ENCODE measurements at regions not wholly inside any gene's neighbourhood (a gene's known extent, or its start where the extent isn't known, plus 50 kb on each side); places are given as distances from the start of the nearest gene placed in this dataset.

GRCh38 chr13:84127597-84128128 lies 245.4 kb upstream of the SLITRK1 start:
- Histone ChIP-seq H3K36me3 (no peaks in the 10 kb centered on the region), H3K4me3 (no peak overlapping the region), H3K27ac (no peak overlapping the region), H3K4me1 (no peaks in the 10 kb centered on the region), H3K9me3 (no peaks in the 10 kb centered on the region), H3K27me3 (no peaks in the 10 kb centered on the region)
- peak in 1 of 2 donors; percentile 27 for DNase-seq
- ATAC-seq (ENCODE audit: low FRiP score in 2 of 2), result peak in 1 of 2 donors; percentile 10
- no peak for TF ChIP-seq EP300 (IDR thresholded peaks at IDR 0.05)
- WGBS, 2 donors, result 89 to 92% methylated on average over 6 to 8 of the region's 8 CpGs

GRCh38 chr13:84126671-84127171 lies 244.4 kb upstream of the SLITRK1 start:
- H3K4me1 ChIP-seq, result no peaks in the 10 kb centered on the region
- H3K36me3 ChIP-seq, result no peaks in the 10 kb centered on the region
- DNase-seq, result peak in 1 of 2 donors; percentile 28
- no peak overlapping the region for H3K4me3 ChIP-seq
- no peaks in the 10 kb centered on the region for H3K9me3 ChIP-seq
- H3K27ac ChIP-seq, result no peak overlapping the region
- no peak for ATAC-seq (ENCODE audit: low FRiP score in 2 of 2)
- no peak for TF ChIP-seq POLR2A (IDR thresholded peaks at IDR 0.05)
- TF ChIP-seq EP300 (IDR thresholded peaks at IDR 0.05), result no peak
- no peak for TF ChIP-seq POLR2AphosphoS5 (IDR thresholded peaks at IDR 0.05)
- TF ChIP-seq CTCF (IDR thresholded peaks at IDR 0.05), result no peak
- WGBS, 2 donors, result 59 to 72% methylated on average over 6 to 7 of the region's 7 CpGs
- no peaks in the 10 kb centered on the region for H3K27me3 ChIP-seq

GRCh38 chr13:84121456-84121855 lies 239.2 kb upstream of the SLITRK1 start:
- H3K4me1 ChIP-seq, result no peaks in the 10 kb centered on the region
- no peak overlapping the region for H3K27ac ChIP-seq
- no peak for ATAC-seq (ENCODE audit: low FRiP score in 2 of 2)
- TF ChIP-seq CTCF (IDR thresholded peaks at IDR 0.05) (no peak), POLR2A (IDR thresholded peaks at IDR 0.05) (no peak), EP300 (IDR thresholded peaks at IDR 0.05) (no peak), POLR2AphosphoS5 (IDR thresholded peaks at IDR 0.05) (no peak)
- no peaks in the 10 kb centered on the region for H3K36me3 ChIP-seq
- no peaks in the 10 kb centered on the region for H3K27me3 ChIP-seq
- WGBS, 2 donors, result 74 to 80% methylated on average over 1 of the region's 1 CpG
- H3K9me3 ChIP-seq, result no peaks in the 10 kb centered on the region
- no peak overlapping the region for H3K4me3 ChIP-seq
- DNase-seq, result no peak

GRCh38 chr13:84118839-84119409 lies 236.7 kb upstream of the SLITRK1 start:
- H3K4me1 ChIP-seq, result no peaks in the 10 kb centered on the region
- no peak overlapping the region for H3K27ac ChIP-seq
- no peaks in the 10 kb centered on the region for H3K36me3 ChIP-seq
- DNase-seq, result no peak
- no peak for TF ChIP-seq CTCF (IDR thresholded peaks at IDR 0.05)
- no peak for TF ChIP-seq POLR2AphosphoS5 (IDR thresholded peaks at IDR 0.05)
- no peak for TF ChIP-seq EP300 (IDR thresholded peaks at IDR 0.05)
- TF ChIP-seq POLR2A (IDR thresholded peaks at IDR 0.05), result no peak
- no peak for ATAC-seq (ENCODE audit: low FRiP score in 2 of 2)
- WGBS, 2 donors, result 22 to 37% methylated on average over 2 of the region's 2 CpGs
- no peaks in the 10 kb centered on the region for H3K27me3 ChIP-seq
- no peaks in the 10 kb centered on the region for H3K9me3 ChIP-seq
- no peak overlapping the region for H3K4me3 ChIP-seq

GRCh38 chr13:84098273-84098672 lies 216.0 kb upstream of the SLITRK1 start:
- DNase-seq, result no peak
- Histone ChIP-seq H3K9me3 (no peaks in the 10 kb centered on the region), H3K4me3 (no peak overlapping the region), H3K27me3 (no peaks in the 10 kb centered on the region), H3K36me3 (no peaks in the 10 kb centered on the region), H3K4me1 (no peaks in the 10 kb centered on the region), H3K27ac (no peak overlapping the region)
- TF ChIP-seq CTCF (IDR thresholded peaks at IDR 0.05) (no peak), EP300 (IDR thresholded peaks at IDR 0.05) (no peak), POLR2AphosphoS5 (IDR thresholded peaks at IDR 0.05) (no peak), POLR2A (IDR thresholded peaks at IDR 0.05) (no peak)
- ATAC-seq (ENCODE audit: low FRiP score in 2 of 2), result no peak
- 75 to 85% methylated on average over 2 of the region's 2 CpGs for WGBS, 2 donors

Data from upper lobe of left lung (tissue), 6 donors.